ENCODE measurements at regions not wholly inside any gene's neighbourhood (a gene's known extent, or its start where the extent isn't known, plus 50 kb on each side); places are given as distances from the start of the nearest gene placed in this dataset.

GRCh38 chr14:30331030-30331429 lies 227.9 kb upstream of the G2E3 start:
- H3K4me3 ChIP-seq (ENCODE audit: control insufficient read depth in 1 of 7, extremely low read depth in 1 of 7, insufficient read depth in 4 of 7, low read depth in 2 of 7, low read length in 6 of 7), result no peak overlapping the region
- CTCF ChIA-PET, result no interaction called here
- POLR2A ChIA-PET, result no interaction called here

GRCh38 chr14:30332374-30332773 lies 226.6 kb upstream of the G2E3 start:
- DNase-seq, result no peak
- H3K9me3 ChIP-seq (ENCODE audit: control extremely low read depth in 1 of 5, control insufficient read depth in 4 of 5, insufficient read depth in 2 of 5, low read depth in 1 of 5, low read length in 4 of 5), result peaks cover 0 to 7% (median 0%) of the 10 kb centered on the region in 5 experiments
- ChIA-PET CTCF (no interaction called here), POLR2A (no interaction called here)
- H3K27ac ChIP-seq (ENCODE audit: insufficient read depth in 1 of 2, low read depth in 1 of 2, low read length in 2 of 2, poor library complexity in 1 of 2, severe bottlenecking in 2 of 2), result no peak overlapping the region
- H3K36me3 ChIP-seq (ENCODE audit: control insufficient read depth in 4 of 4, insufficient read depth in 4 of 4, low read length in 3 of 4), result no peaks in the 10 kb centered on the region
- H3K27me3 ChIP-seq (replicated peaks in 2 of 5; ENCODE audit: control insufficient read depth in 4 of 5, insufficient read depth in 5 of 5, low read length in 4 of 5), result no peaks in the 10 kb centered on the region
- H3K4me1 ChIP-seq (ENCODE audit: control extremely low read depth in 1 of 4, control insufficient read depth in 4 of 4, insufficient read depth in 4 of 4, low read length in 3 of 4), result no peaks in the 10 kb centered on the region
- H3K4me3 ChIP-seq (ENCODE audit: control insufficient read depth in 1 of 7, extremely low read depth in 1 of 7, insufficient read depth in 4 of 7, low read depth in 2 of 7, low read length in 6 of 7), result no peak overlapping the region

More at GRCh38 chr14:30331030-30331429, 227.9 kb upstream of the G2E3 start:
- H3K9me3 ChIP-seq (ENCODE audit: control extremely low read depth in 1 of 5, control insufficient read depth in 4 of 5, insufficient read depth in 2 of 5, low read depth in 1 of 5, low read length in 4 of 5), result peaks cover 0 to 7% (median 0%) of the 10 kb centered on the region in 5 experiments
- no peaks in the 10 kb centered on the region for H3K27me3 ChIP-seq (replicated peaks in 2 of 5; ENCODE audit: control insufficient read depth in 4 of 5, insufficient read depth in 5 of 5, low read length in 4 of 5)
- no peak for DNase-seq
- H3K27ac ChIP-seq (ENCODE audit: insufficient read depth in 1 of 2, low read depth in 1 of 2, low read length in 2 of 2, poor library complexity in 1 of 2, severe bottlenecking in 2 of 2), result no peak overlapping the region
- no peaks in the 10 kb centered on the region for H3K4me1 ChIP-seq (ENCODE audit: control extremely low read depth in 1 of 4, control insufficient read depth in 4 of 4, insufficient read depth in 4 of 4, low read length in 3 of 4)
- H3K36me3 ChIP-seq (ENCODE audit: control insufficient read depth in 4 of 4, insufficient read depth in 4 of 4, low read length in 3 of 4), result no peaks in the 10 kb centered on the region

GRCh38 chr14:30333934-30334333 lies 225.0 kb upstream of the G2E3 start:
- Histone ChIP-seq H3K4me3 (ENCODE audit: control insufficient read depth in 1 of 7, extremely low read depth in 1 of 7, insufficient read depth in 4 of 7, low read depth in 2 of 7, low read length in 6 of 7) (no peak overlapping the region), H3K36me3 (ENCODE audit: control insufficient read depth in 4 of 4, insufficient read depth in 4 of 4, low read length in 3 of 4) (no peaks in the 10 kb centered on the region), H3K4me1 (ENCODE audit: control extremely low read depth in 1 of 4, control insufficient read depth in 4 of 4, insufficient read depth in 4 of 4, low read length in 3 of 4) (no peaks in the 10 kb centered on the region), H3K27ac (ENCODE audit: insufficient read depth in 1 of 2, low read depth in 1 of 2, low read length in 2 of 2, poor library complexity in 1 of 2, severe bottlenecking in 2 of 2) (no peak overlapping the region), H3K27me3 (replicated peaks in 2 of 5; ENCODE audit: control insufficient read depth in 4 of 5, insufficient read depth in 5 of 5, low read length in 4 of 5) (no peaks in the 10 kb centered on the region), H3K9me3 (ENCODE audit: control extremely low read depth in 1 of 5, control insufficient read depth in 4 of 5, insufficient read depth in 2 of 5, low read depth in 1 of 5, low read length in 4 of 5) (peaks cover 0 to 7% (median 0%) of the 10 kb centered on the region in 5 experiments)
- WGBS (ENCODE audit: insufficient coverage), result no CpG with 5 or more reads among the region's 2 CpGs
- CTCF ChIA-PET, result no interaction called here
- DNase-seq, result no peak
- POLR2A ChIA-PET, result no interaction called here

DNA sequence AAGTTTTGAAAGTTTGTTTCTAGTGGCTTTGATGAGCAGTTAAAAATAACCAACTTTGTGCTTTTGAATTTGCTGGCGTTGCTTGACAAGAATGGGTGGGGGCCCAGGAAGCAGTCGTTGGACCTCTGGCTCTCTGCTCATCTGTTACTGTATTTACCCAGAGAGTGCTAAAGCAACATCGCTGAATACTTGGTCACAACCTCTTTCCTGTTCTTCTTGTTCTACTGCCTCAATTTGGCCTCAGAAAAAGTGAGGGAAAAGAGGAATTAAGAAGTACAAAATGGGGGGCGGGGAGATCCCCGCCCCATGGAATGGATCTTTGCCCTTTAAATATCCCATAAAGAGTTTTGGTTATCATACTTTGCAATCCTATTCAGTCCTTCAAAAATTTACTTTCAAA lies 221.5 kb upstream of the G2E3 start:
- no peak overlapping the region for H3K27ac ChIP-seq (ENCODE audit: insufficient read depth in 1 of 2, low read depth in 1 of 2, low read length in 2 of 2, poor library complexity in 1 of 2, severe bottlenecking in 2 of 2)
- no peaks in the 10 kb centered on the region for H3K4me1 ChIP-seq (ENCODE audit: control extremely low read depth in 1 of 4, control insufficient read depth in 4 of 4, insufficient read depth in 4 of 4, low read length in 3 of 4)
- no peaks in the 10 kb centered on the region for H3K36me3 ChIP-seq (ENCODE audit: control insufficient read depth in 4 of 4, insufficient read depth in 4 of 4, low read length in 3 of 4)
- POLR2A ChIA-PET, result no interaction called here
- H3K27me3 ChIP-seq (replicated peaks in 2 of 5; ENCODE audit: control insufficient read depth in 4 of 5, insufficient read depth in 5 of 5, low read length in 4 of 5), result peaks cover 0 to 2% (median 0%) of the 10 kb centered on the region in 5 experiments
- WGBS (ENCODE audit: insufficient coverage), result 78% methylated on average over 2 of the region's 5 CpGs
- no peak overlapping the region for H3K4me3 ChIP-seq (ENCODE audit: control insufficient read depth in 1 of 7, extremely low read depth in 1 of 7, insufficient read depth in 4 of 7, low read depth in 2 of 7, low read length in 6 of 7)
- H3K9me3 ChIP-seq (ENCODE audit: control extremely low read depth in 1 of 5, control insufficient read depth in 4 of 5, insufficient read depth in 2 of 5, low read depth in 1 of 5, low read length in 4 of 5), result no peaks in the 10 kb centered on the region
- CTCF ChIA-PET, result no interaction called here
- no peak for DNase-seq

GRCh38 chr14:30339311-30339901 lies 219.6 kb upstream of the G2E3 start:
- WGBS (ENCODE audit: insufficient coverage), result 85% methylated on average over 5 of the region's 6 CpGs
- Histone ChIP-seq H3K4me3 (ENCODE audit: control insufficient read depth in 1 of 7, extremely low read depth in 1 of 7, insufficient read depth in 4 of 7, low read depth in 2 of 7, low read length in 6 of 7) (no peak overlapping the region), H3K36me3 (ENCODE audit: control insufficient read depth in 4 of 4, insufficient read depth in 4 of 4, low read length in 3 of 4) (no peaks in the 10 kb centered on the region), H3K4me1 (ENCODE audit: control extremely low read depth in 1 of 4, control insufficient read depth in 4 of 4, insufficient read depth in 4 of 4, low read length in 3 of 4) (no peaks in the 10 kb centered on the region), H3K27ac (ENCODE audit: insufficient read depth in 1 of 2, low read depth in 1 of 2, low read length in 2 of 2, poor library complexity in 1 of 2, severe bottlenecking in 2 of 2) (no peak overlapping the region), H3K27me3 (replicated peaks in 2 of 5; ENCODE audit: control insufficient read depth in 4 of 5, insufficient read depth in 5 of 5, low read length in 4 of 5) (peaks cover 0 to 2% (median 0%) of the 10 kb centered on the region in 5 experiments), H3K9me3 (ENCODE audit: control extremely low read depth in 1 of 5, control insufficient read depth in 4 of 5, insufficient read depth in 2 of 5, low read depth in 1 of 5, low read length in 4 of 5) (no peaks in the 10 kb centered on the region)
- CTCF ChIA-PET, result interaction anchor here (0.8 to 1.0 kb wide), 2 partner anchors 10 to 13 kb away, joined by 3 read pairs; no protein-coding TSS in a partner anchor
- DNase-seq, result no peak
- POLR2A ChIA-PET, result no interaction called here

DNA sequence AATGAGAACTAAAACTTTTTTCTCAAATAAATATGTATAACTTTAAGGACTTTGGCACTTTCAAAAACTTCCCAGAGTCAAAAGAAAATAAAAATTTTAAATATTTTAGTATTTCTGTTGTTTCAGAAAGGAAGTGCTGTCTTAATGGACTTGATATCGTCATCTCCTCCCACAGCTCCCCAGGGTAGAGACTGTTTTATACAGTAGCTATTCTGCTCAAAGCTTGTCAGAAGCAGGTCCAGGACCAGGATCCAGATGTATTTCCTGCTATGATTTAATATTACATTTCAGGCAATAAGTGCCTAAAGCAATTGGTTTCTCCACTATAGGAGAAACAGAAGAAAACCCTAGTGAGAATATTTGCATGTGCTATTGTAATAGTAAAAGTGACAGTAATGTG lies 218.5 kb upstream of the G2E3 start:
- peaks cover 0 to under 1% (median 0%) of the 10 kb centered on the region in 5 experiments for H3K9me3 ChIP-seq (ENCODE audit: control extremely low read depth in 1 of 5, control insufficient read depth in 4 of 5, insufficient read depth in 2 of 5, low read depth in 1 of 5, low read length in 4 of 5)
- ChIA-PET CTCF (no interaction called here), POLR2A (no interaction called here)
- H3K4me3 ChIP-seq (ENCODE audit: control insufficient read depth in 1 of 7, extremely low read depth in 1 of 7, insufficient read depth in 4 of 7, low read depth in 2 of 7, low read length in 6 of 7), result no peak overlapping the region
- no peak for DNase-seq
- no peak overlapping the region for H3K27ac ChIP-seq (ENCODE audit: insufficient read depth in 1 of 2, low read depth in 1 of 2, low read length in 2 of 2, poor library complexity in 1 of 2, severe bottlenecking in 2 of 2)
- H3K27me3 ChIP-seq (replicated peaks in 2 of 5; ENCODE audit: control insufficient read depth in 4 of 5, insufficient read depth in 5 of 5, low read length in 4 of 5), result peaks cover 0 to 2% (median 0%) of the 10 kb centered on the region in 5 experiments
- H3K36me3 ChIP-seq (ENCODE audit: control insufficient read depth in 4 of 4, insufficient read depth in 4 of 4, low read length in 3 of 4), result no peaks in the 10 kb centered on the region
- WGBS (ENCODE audit: insufficient coverage), result no CpG with 5 or more reads among the region's 1 CpG
- no peaks in the 10 kb centered on the region for H3K4me1 ChIP-seq (ENCODE audit: control extremely low read depth in 1 of 4, control insufficient read depth in 4 of 4, insufficient read depth in 4 of 4, low read length in 3 of 4)

- Histone ChIP-seq H3K27ac (ENCODE audit: insufficient read depth in 1 of 2, low read depth in 1 of 2, low read length in 2 of 2, poor library complexity in 1 of 2, severe bottlenecking in 2 of 2) (no peak overlapping the region), H3K4me1 (ENCODE audit: control extremely low read depth in 1 of 4, control insufficient read depth in 4 of 4, insufficient read depth in 4 of 4, low read length in 3 of 4) (no peaks in the 10 kb centered on the region), H3K4me3 (ENCODE audit: control insufficient read depth in 1 of 7, extremely low read depth in 1 of 7, insufficient read depth in 4 of 7, low read depth in 2 of 7, low read length in 6 of 7) (no peak overlapping the region), H3K27me3 (replicated peaks in 2 of 5; ENCODE audit: control insufficient read depth in 4 of 5, insufficient read depth in 5 of 5, low read length in 4 of 5) (peaks cover 0 to 2% (median 0%) of the 10 kb centered on the region in 5 experiments), H3K36me3 (ENCODE audit: control insufficient read depth in 4 of 4, insufficient read depth in 4 of 4, low read length in 3 of 4) (no peaks in the 10 kb centered on the region), H3K9me3 (ENCODE audit: control extremely low read depth in 1 of 5, control insufficient read depth in 4 of 5, insufficient read depth in 2 of 5, low read depth in 1 of 5, low read length in 4 of 5) (peaks cover 0 to 4% (median 0%) of the 10 kb centered on the region in 5 experiments)
- POLR2A ChIA-PET, result no interaction called here
- 100% methylated on average over 1 of the region's 1 CpG for WGBS (ENCODE audit: insufficient coverage)
- CTCF ChIA-PET, result interaction anchor here (1.5 kb wide), 1 partner anchor 11 kb away, joined by 3 read pairs; no protein-coding TSS in a partner anchor
- DNase-seq, result no peak
These were observed 213.4 kb upstream of the G2E3 start for GRCh38 chr14:30345511-30345910.
